ENCODE measurements at regions not wholly inside any gene's neighbourhood (a gene's known extent, or its start where the extent isn't known, plus 50 kb on each side); places are given as distances from the start of the nearest gene placed in this dataset.
A peak's percentile ranks its signal among the peaks of the same experiment; 100 is the strongest.

DNA sequence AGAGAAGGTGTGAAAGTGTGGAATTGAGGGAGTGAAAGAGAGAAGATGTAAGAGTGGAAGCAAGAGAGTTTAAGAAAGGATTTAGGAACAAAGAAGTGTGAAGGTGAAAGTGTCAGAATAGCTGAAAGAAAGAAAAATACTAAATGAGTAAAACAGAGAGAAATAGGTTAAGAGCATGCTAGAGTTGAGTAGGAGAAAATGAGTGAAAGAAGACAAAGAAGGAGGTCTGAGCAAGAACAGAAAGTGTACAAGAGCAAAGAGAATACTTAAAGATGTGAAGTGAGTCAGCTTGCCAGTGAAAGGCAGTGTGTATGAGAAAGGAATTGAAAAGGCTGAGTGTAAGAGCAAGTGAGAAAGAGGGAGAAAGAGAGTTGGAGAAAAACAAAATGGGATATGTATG lies 348.8 kb upstream of the BCHE start:
- DNase-seq, result no peak

DNA sequence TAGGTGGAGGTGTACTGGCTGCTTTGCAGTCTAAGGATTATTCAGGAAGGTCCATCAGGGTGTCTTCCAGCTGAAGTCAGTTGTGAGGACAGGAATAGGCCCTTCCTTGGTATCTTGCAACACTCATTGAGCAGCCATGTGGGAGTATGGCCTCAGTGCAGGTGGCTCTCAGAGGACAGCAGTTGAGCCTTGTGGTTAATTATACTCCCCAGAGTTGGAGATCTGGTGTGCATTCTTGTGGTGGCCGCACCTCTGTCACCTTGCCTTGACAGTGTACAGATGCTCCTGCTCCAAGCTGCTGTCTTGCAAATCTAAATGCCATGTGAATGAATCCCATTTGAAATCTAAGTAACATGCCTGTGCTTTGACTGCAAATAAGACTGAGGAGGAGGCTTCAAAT lies 339.9 kb upstream of the BCHE start:
- peak; percentile 68 for DNase-seq

DNA sequence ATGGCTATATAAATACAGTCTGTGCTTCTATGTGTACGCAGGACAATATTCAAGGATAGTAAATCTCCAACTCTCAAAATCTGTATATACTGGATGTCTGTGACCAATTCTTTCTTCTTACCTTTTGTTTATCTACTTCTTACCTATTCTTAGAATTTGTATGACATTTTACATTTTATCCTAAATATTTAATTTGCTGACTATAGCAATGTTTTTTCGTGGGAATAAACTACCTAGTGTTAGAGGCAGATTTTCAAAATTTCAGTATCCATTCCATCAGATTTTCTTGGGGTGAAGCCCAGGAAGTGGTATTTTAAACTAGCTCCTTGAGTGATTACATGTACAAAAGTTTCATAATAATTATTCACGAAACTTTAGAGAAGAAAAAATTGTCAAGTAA lies 334.5 kb upstream of the BCHE start:
- DNase-seq, result no peak

DNA sequence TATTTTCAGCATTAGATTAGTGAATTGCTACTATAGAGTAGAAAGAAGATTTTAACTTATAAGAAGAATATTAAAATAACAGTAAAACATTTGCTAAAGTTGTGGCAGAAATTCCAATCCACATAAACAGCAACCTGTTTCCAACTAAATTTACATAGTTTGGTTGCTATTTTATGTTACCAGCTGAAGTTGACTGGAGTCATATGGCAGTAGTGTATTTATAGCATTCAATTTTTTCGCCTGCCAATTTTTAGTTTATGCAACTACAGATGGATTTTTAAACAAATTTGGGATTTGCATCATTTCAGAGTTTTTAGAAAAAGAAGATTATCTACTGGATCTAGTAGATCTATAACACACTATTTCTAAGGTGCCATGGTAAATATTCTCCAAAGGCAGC lies 332.5 kb upstream of the BCHE start:
- DNase-seq, result no peak

DNA sequence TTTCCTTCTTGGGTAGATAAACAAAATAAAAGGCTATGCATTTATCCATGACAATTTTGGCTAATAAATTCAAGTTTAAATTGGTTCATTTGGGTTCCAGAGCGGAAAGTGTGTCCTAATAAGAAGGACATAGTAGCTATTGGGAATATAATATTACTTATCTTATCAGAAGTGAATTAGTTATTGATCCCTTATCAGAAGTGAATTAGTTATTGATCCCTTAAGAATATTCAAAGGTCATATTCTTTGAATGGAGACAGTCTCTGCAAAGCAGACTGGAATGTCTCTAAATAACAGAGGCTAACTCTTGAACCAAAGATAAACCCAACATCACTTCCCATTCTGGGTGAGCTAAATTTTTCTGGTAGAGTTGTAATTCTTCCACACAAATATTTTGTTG lies 290.7 kb upstream of the BCHE start:
- no peak for DNase-seq

DNA sequence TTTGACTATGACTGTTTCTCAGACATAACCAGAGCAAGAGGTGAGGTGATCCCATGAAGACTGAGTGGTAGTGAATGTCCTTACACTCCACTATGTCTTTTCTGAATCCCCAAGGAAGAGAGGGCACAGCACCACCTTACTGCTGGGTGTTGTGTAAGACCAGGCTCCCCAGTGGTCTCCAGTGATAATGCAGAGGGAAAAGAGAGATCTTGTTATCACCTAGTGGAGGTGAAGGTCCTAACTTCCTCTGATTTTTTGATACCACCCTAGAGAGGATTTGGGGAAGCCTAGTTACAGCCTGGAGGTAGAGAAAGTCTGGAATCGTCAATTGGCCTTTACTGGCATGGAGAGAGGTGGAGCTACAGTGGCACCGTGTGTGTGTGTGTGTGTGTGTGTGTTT lies 288.0 kb upstream of the BCHE start:
- no peak for DNase-seq

DNA sequence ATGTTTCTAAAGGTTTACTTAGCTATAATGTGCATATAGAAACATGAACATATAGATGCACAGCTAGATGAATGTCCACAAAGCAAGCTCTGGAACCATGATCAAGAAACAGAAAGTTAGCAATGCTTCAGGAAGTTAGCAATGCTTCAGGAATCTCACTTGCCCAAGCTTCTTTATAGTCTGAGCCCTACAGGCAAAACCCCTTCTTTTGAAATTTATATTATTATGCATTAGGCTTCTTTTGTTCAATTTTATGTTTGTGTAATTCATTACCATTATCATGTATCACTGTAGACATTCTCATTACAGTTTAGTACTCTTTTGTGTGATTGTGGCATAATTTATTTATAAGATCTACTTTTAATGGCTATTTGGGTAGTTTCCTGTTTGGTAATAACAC lies 286.4 kb upstream of the BCHE start:
- DNase-seq, result no peak

DNA sequence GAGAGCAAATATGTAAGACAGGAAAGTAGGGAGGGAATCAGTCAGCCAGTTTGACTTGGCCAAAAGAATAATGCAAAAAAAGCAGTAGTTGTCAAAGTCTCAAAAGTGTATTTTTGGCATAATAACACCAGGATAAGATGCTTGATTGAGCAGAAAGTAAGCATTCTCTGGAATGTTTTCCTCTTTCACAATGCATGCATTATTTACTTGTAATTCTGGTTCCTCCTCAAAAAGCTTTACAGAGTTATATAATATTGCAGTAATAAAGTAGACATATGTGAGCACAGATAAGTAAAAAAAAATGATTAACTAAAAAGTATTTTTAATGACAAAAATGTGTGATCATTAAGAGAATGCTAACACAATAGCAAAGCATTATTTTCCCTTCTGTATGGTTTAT lies 285.9 kb upstream of the BCHE start:
- DNase-seq, result no peak

DNA sequence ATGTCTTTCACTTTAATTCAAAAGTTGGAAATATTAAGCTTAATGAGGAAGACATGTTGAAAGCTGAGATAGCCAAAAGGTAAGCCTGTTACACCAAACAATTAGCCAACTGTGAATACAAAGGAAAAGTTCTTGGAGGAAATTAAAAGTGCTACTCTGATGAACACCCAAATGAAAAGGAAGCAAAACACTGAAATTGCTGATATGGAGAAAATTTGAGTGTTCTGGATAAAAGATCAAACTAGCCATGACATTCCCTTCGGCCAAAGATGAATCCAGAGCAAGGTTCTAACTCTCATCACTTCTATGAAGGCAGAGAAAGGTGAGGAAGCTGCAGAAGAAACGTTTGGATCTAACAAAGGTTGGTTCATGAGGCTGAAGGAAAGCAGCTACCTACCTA lies 280.8 kb upstream of the BCHE start:
- no peak for DNase-seq

DNA sequence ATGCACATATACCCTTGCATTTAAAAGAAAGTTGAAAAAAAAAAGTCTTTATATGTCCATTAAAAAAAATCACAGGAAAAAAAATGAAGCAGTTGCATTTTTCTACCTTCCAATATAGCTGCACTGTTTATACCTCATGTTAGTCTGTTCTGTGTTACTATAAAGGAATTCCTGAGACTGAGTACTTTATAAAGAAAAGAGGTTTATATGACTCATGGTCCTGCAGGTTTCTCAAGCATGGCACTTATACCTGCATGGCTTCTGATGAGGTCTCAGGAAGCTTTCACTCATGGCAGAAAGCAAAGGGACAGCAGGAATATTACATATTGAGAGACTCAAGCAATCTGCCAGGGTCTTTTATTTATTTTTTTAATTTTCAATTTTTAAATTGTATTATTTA lies 277.2 kb upstream of the BCHE start:
- DNase-seq, result no peak

DNA sequence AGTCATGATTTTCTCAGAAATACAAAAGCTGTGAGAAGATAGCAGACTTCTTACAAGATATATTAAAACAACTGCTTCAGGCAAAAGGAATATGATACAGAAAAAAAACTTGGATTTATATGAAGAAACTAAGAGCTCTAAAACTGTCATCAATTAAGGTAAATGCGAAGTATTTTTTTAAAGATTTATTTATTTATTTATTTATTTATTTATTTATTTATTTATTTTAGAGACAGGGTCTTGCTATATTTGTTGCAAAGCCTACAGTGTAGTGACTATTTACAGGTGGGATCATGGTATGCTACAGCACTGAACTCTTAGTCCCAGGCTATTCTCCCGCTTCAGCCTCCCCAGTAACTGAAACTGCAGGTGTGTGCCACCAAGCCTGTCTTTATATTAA lies 274.3 kb upstream of the BCHE start:
- no peak for DNase-seq

DNA sequence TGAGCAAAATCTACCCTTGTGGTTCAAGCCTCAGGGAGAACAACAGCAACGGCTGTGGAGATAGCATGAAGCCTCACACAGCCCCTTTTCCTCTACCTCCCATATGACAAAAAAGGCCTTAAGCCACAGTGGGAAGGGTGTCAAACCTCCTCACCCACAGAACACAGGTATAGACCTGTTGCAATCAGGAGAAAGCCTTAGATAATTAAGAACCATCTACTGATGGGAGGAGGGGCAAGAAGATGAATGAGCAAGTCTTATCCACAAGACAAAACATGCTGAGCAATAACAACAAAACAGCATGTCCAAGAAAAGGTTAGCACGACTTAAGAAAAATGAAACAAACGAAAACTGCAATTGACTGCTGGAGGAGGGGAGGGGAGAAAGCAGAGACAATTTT lies 272.9 kb upstream of the BCHE start:
- no peak for DNase-seq

DNA sequence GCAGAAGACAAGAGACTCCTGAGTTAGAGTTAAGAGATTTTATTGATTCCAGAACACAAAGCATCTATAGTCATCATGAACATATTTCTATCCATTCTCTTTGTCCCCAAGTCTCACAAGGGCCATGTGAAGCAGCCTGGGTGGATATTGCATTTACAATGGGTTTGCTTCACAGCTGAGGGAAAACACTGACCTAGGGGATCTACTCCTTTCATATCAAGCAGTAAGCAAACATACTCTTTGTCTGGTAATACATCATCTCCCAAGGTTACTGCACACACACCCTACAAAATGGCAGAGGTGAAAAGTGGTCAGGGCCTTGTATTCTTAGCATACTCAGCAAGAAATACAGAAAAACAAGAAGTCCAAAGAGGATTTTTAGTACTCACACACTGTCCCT lies 267.7 kb upstream of the BCHE start:
- no peak for DNase-seq

DNA sequence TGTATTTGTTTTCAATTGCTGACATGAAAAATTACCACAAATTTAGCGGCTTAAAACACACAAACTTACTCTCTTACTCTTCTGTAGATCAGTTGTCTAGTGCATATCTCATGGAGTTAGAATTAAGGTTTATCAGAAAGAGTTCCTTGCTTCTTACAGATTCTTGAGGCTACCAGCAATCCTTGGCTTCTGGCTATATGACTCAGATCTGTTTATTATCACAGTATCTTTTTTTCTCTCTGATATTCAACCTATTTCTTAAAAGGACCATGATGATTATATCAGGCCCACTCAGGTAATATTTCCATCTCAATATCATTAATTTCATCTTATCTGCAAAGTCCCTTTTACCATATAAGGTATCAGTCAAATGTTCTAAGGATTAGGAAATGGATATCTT lies 263.5 kb upstream of the BCHE start:
- no peak for DNase-seq

DNA sequence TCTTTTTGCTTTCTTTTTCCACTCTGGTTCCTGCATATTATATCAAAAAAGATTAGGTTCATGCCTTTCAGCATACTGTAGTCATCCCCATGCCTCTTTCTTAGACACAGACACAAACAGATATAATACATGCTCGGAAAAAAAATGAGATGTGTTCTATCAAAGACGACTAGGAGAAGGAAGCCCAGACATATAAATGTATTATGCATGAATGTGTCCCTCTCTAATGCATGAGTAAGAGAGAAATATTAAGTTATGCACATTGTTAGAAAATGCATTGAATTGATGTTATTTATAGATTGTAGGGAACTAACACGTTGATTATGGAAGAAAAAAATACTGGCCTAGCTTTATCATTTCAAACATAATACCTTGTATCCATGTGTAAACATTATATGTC lies 252.4 kb upstream of the BCHE start:
- DNase-seq, result no peak

DNA sequence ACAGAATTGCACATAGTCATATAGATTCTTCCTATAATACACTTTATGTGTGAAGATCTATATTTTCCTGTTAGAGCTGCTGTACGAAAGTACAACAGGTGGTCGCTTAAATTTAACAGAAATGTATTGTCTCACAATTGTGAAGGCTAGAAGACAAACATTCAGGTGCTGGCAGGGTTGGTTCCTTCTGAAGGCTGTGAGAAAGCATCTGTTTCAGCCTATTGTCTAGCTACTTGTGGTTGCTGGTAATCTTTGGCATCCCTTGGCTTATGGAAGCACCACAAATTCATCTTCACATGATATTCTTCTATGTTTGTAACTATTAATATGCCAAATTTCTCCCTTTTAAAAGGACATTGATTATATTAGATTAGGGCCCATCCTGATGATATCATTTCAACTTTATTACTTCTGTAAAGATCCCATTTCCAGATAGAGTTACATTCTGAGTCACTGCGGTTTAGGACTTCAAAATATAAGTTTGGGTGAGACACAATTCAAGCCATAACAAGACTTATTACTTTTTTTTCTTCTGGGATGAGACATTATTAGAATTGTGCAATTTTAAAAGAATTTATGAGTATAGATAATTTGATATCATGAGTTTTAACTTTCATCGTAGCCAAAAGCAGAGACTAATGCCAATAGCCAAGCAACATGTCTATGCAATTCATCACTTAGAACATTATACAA lies 248.1 kb upstream of the BCHE start:
- DNase-seq, result no peak

DNA sequence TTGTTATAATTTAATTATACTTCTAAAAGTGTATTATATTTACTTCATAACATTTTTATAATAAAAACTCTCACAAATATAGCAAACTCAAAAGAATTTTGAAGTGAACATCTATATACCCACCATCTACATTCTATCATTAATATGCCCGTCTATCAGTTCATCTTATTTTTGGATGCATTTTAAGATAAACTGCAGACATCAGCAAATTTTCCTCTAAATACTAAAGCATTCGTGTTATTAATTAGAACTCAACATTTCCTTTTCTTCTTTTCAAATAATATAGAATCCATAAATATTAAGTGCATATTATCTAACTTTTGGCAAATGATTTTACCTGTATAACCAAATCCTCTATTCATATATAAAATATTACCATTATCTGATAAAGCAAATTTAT lies 242.9 kb upstream of the BCHE start:
- no peak for DNase-seq

DNA sequence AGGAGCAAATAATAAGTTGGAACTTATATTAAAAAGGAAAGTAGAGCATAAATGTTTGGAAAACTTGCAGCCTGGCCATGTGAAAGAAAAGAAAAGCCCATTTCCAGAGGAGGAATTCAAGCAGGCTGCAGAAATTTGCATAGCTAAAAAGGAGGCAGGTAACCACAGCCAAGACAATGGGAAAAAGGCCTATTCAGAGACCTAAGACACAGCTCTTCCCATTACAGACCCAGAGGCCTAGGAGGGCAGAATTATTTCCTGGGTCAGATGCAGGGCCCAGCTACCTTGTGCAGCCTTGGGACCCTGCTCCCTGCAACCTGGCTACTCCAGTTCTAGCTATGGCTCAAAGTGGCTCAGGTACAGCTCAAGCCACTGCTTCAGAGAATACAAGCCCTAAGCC lies 234.6 kb upstream of the BCHE start:
- no peak for DNase-seq

DNA sequence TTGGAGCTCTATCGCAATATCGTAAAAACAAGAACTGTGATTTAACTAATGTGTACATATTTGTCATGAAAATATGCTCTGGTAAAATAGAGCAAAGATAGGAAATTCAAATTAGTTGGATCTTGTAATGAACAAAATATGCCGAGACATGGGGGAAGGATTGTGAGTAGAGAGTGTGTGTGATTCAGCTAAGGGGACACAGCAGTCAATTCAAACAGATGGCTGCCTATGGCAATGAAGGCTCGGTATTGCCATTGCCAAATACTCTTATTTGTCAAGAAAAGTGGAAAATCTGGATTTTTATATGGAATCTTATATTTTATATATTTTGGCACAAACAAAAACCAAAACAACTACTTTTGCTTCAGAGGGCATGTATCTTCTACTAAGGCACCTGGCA lies 227.3 kb upstream of the BCHE start:
- no peak for DNase-seq

DNA sequence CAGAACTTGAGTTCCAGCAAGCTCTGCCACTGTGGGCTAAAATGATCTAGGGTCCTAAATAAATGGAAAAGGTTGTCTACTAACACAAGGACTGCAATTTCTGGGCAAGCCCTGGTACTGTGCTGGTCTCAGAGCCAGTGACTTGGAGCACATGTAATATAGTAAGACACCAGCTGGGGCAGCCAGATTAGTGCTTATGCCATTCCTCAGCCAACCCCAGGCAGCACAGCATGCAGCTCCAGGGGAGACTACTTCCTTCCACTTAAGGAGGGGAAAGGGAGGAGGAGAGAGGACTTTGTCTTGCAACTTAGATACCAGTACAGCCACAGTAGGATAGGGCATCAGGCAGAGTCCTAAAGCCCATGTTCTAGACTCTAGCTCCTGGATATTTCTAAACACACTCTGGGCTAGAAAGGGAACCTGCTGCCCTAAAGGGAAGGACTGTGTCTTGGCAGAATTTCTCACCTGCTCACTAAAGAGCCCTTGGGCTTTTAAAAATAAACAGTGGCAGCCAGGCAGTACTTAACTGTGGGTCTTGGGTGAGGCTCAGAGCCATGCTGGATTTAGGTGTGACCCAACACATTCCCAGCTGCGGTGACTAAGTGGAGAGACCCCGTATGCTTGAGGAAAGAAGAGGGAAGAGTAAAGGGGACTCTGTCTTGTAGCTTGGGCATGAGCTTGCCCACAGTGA lies 223.7 kb upstream of the BCHE start:
- DNase-seq, result no peak

DNA sequence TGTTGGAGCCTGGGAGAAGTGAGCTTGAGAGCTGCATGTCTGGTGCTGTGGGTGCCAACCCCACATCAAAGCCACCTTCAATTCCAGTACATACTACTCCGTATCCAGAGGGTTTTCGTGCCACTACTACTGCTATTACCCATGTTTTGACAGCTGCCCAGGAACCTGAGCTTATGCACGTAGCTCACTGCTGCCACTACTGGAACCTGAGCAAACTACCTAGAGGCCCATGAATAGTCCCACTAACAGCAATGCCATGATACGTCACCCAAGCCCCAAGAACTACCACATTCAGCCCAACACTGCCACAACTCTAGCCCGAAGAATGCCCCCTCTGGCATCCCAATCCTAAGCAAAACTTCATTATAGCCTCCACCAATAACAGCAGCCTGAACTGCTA lies 215.2 kb upstream of the BCHE start:
- no peak for DNase-seq

DNA sequence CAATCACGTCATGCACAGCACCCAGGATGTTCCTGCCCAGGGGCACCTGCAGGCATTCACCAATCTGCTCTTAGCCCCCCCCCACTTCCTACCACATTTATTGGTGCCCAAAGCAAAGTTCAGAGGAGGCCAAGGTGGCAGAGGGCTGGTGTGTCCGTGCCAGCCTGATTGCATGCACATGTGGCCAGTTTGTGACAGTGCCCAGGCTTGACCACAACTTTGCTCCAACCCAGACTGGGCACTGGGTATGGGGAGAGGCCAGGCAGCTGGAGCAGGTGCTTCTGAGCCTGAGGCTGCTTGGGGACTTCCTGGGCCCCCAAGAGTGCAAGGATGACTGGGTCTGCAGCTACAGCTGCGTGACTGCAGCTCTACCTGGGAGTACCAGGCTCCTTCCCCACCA lies 192.3 kb upstream of the BCHE start:
- DNase-seq, result no peak

DNA sequence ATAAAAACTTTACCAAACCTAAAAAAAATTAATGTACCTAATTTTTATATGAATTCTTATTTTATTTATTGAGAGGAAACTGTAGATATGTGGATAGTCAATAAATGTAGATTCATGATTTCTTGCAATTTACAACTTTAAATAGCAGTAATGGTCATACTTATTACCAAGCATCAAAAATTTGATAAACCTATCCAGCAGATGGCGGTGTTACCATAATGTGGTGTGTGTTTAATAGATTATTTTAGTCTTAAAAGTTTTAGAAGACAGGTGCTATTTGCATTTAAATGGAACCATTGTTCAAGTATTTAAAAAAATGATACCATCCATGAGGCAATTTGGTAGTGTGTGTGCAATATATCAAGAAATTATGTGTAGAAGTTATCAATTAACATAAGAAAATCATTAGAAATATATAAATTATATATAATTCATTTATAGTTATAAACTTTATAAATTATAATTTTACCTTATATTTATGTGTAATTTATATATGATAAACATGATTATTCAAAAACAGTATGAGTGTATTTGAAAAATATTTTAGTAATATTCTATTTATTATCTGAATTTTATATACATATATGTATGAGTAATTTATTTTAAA lies 176.0 kb upstream of the BCHE start:
- peak; percentile 74 for DNase-seq

DNA sequence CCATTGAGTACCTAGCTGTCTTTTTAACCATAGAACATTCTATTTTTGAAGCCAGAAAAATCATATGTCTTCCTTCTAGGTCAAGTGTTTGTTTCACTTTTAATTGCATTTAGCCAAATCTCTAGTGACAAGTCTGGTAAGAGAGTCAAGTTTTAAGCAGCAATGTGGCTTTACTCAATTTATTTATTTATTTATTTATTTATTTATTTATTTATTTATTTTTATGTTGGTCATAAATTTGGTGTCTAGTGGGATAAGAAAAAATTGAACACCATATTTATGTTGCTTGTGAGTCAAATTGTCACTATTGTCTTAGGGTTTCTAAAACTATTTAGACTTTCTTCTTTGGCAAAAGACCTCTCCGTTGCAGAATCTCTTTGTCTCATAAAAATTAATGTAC lies 174.5 kb upstream of the BCHE start:
- no peak for DNase-seq

DNA sequence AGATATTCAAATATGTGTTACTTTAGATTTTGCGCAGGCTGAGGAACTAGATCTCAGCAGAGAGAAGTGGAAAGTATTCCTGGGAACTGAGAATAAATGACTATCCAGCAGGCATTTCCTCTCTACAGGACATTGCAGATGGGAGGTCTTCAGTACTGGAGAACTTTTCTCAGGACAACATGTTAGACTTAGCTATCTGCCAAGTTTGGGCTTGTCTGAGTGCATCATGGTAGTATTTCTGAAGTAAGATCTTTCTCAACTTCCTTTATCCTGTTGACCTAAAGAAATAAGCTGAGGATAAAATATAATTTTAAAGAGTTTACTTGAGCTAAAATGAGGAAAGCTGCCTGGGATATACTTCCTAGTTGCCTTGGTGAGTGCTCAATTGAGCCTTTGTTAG lies 167.9 kb upstream of the BCHE start:
- no peak for DNase-seq

All from RPMI8226 (cell line).